PFSK-1 (cell line): ENCODE measurements at regions not wholly inside any gene's neighbourhood (a gene's known extent, or its start where the extent isn't known, plus 50 kb on each side); places are given as distances from the start of the nearest gene placed in this dataset.

ENCODE experiments used
- POLR2AphosphoS5 ChIP-seq: IDR thresholded peaks from 2 replicates; pipeline ENCODE4 v1.6.1; 2012; ENCODE audit warnings: low read depth, mild to moderate bottlenecking, control low read depth, low read length, moderate library complexity
- REST ChIP-seq, 2 experiments: IDR thresholded peaks; 2 replicates each; pipeline versions ENCODE4 v1.6.1 to v1.8.0; 2011 to 2012; ENCODE audit warnings: low read depth in 2 of 2, low read length in 2 of 2, control low read depth in 1 of 2, inconsistent platforms in 1 of 2, mild to moderate bottlenecking in 1 of 2, moderate library complexity in 1 of 2; ENCODE audit not compliant: insufficient read depth in 1 of 2

GRCh38 chr15:54792526-54792925 is 404.2 kb downstream of the RSL24D1 start:
- no peak for TF ChIP-seq REST (IDR thresholded peaks at IDR 0.05; ENCODE audit: insufficient read depth in 1 of 2, low read depth in 2 of 2, low read length in 2 of 2)
- no peak for TF ChIP-seq POLR2AphosphoS5
